SK-N-SH treated with all-trans-retinoic acid at 6 μM for 48 hours (cell line): ENCODE measurements at regions not wholly inside any gene's neighbourhood (a gene's known extent, or its start where the extent isn't known, plus 50 kb on each side); places are given as distances from the start of the nearest gene placed in this dataset.

Source experiments
- ATAC-seq: fragments of 200-7000 bp; cut with Tn5 transposase; 3 replicates; pipeline ENCODE4 v1.9.1; 2020; ENCODE audit warnings: mild to moderate bottlenecking, moderate library complexity
- ARNTL ChIP-seq: fragments of 450-650 bp; formaldehyde crosslinking; IDR thresholded peaks from 2 replicates; pipeline ENCODE4 v1.5.0; 2020; ENCODE audit warnings: low read depth, mild to moderate bottlenecking, moderate library complexity, borderline replicate concordance
- CSDC2 ChIP-seq: fragments of 250-450 bp; sonication (Bioruptor Pico); IDR thresholded peaks from 2 replicates; pipeline ENCODE4 v1.5.0; 2020; ENCODE audit warnings: mild to moderate bottlenecking, moderate library complexity
- ESRRG ChIP-seq: fragments of 250-450 bp; sonication (Bioruptor Pico); IDR thresholded peaks from 2 replicates; pipeline ENCODE4 v1.6.1; 2021; ENCODE audit warnings: mild to moderate bottlenecking
- OSR1 ChIP-seq: fragments of 250-450 bp; sonication (Bioruptor Pico); IDR thresholded peaks from 2 replicates; pipeline ENCODE4 v1.8.0; 2022; ENCODE audit warnings: moderate library complexity, mild to moderate bottlenecking, inconsistent platforms
- PPARA ChIP-seq: fragments of 250-450 bp; sonication (Bioruptor Pico); IDR thresholded peaks from 2 replicates; pipeline ENCODE4 v1.5.0; 2020; ENCODE audit warnings: mild to moderate bottlenecking, borderline replicate concordance
- RARB ChIP-seq: fragments of 250-450 bp; sonication (Bioruptor Pico); IDR thresholded peaks from 2 replicates; pipeline ENCODE4 v1.8.0; 2021; ENCODE audit warnings: mild to moderate bottlenecking, moderate library complexity
- SNAI2 ChIP-seq: fragments of 250-450 bp; sonication (Bioruptor Pico); IDR thresholded peaks from 2 replicates; pipeline ENCODE4 v1.5.0; 2020; ENCODE audit warnings: mild to moderate bottlenecking, moderate library complexity
- TCF4 ChIP-seq: fragments of 250-450 bp; sonication (Bioruptor Pico); IDR thresholded peaks from 2 replicates; pipeline ENCODE4 v1.8.0; 2021; ENCODE audit warnings: mild to moderate bottlenecking, moderate library complexity, borderline replicate concordance
- TOX ChIP-seq: fragments of 250-450 bp; sonication (Bioruptor Pico); IDR thresholded peaks from 2 replicates; pipeline ENCODE4 v1.8.0; 2021; ENCODE audit warnings: mild to moderate bottlenecking, moderate library complexity, borderline replicate concordance
- TSHZ2 ChIP-seq: fragments of 250-450 bp; sonication (Bioruptor Pico); IDR thresholded peaks from 2 replicates; pipeline ENCODE4 v1.5.0; 2020; ENCODE audit warnings: mild to moderate bottlenecking, moderate library complexity
- ZC3H10 ChIP-seq: fragments of 250-450 bp; sonication (Bioruptor Pico); IDR thresholded peaks from 2 replicates; pipeline ENCODE4 v1.5.1; 2021; ENCODE audit warnings: mild to moderate bottlenecking, moderate library complexity
- ZFP3 ChIP-seq: fragments of 250-450 bp; sonication (Bioruptor Pico); IDR thresholded peaks from 2 replicates; pipeline ENCODE4 v1.5.0; 2020; ENCODE audit warnings: mild to moderate bottlenecking, moderate library complexity
- ZFP30 ChIP-seq: fragments of 450-650 bp; formaldehyde crosslinking; IDR thresholded peaks from 2 replicates; pipeline ENCODE4 v1.5.0; 2022; ENCODE audit warnings: mild to moderate bottlenecking, moderate library complexity
- ZNF565 ChIP-seq: fragments of 450-650 bp; formaldehyde crosslinking; conservative IDR thresholded peaks from 2 replicates; pipeline ENCODE4 v1.5.0; 2020; ENCODE audit warnings: low read depth, mild to moderate bottlenecking, moderate library complexity
- ZNF70 ChIP-seq: fragments of 450-650 bp; formaldehyde crosslinking; IDR thresholded peaks from 2 replicates; pipeline ENCODE4 v1.5.0; 2020; ENCODE audit warnings: mild to moderate bottlenecking, moderate library complexity
- ZNF8 ChIP-seq: fragments of 450-650 bp; formaldehyde crosslinking; IDR thresholded peaks from 2 replicates; pipeline ENCODE4 v1.5.0; 2020; ENCODE audit warnings: mild to moderate bottlenecking, moderate library complexity
- TF ChIP-seq, protein P1 (sequence below): fragments of 250-450 bp; sonication (Bioruptor Pico); IDR thresholded peaks from 2 replicates; pipeline ENCODE4 v1.5.1; 2020; ENCODE audit warnings: low read depth, mild to moderate bottlenecking, moderate library complexity
- TF ChIP-seq, protein P2 (sequence below): fragments of 250-450 bp; sonication (Bioruptor Pico); IDR thresholded peaks from 2 replicates; pipeline ENCODE4 v1.8.0; 2021; ENCODE audit warnings: low read depth, mild to moderate bottlenecking, moderate library complexity, borderline replicate concordance
- TF ChIP-seq, protein P3 (sequence below): fragments of 250-450 bp; sonication (Bioruptor Pico); IDR thresholded peaks from 2 replicates; pipeline ENCODE4 v1.5.1; 2021; ENCODE audit warnings: mild to moderate bottlenecking, moderate library complexity
- TF ChIP-seq, protein P4 (sequence below): fragments of 250-450 bp; sonication (Bioruptor Pico); IDR thresholded peaks from 2 replicates; pipeline ENCODE4 v1.8.0; 2020; ENCODE audit warnings: mild to moderate bottlenecking, moderate library complexity, borderline replicate concordance

- no peak for TF ChIP-seq TOX (CRISPR knock-in tag)
- TF ChIP-seq, protein P1, sequence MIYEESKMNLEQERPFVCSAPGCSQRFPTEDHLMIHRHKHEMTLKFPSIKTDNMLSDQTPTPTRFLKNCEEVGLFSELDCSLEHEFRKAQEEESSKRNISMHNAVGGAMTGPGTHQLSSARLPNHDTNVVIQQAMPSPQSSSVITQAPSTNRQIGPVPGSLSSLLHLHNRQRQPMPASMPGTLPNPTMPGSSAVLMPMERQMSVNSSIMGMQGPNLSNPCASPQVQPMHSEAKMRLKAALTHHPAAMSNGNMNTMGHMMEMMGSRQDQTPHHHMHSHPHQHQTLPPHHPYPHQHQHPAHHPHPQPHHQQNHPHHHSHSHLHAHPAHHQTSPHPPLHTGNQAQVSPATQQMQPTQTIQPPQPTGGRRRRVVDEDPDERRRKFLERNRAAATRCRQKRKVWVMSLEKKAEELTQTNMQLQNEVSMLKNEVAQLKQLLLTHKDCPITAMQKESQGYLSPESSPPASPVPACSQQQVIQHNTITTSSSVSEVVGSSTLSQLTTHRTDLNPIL (CRISPR knock-in tag): no peak
- no peak for TF ChIP-seq ZNF8 (CRISPR knock-in tag)
- TF ChIP-seq TCF4 (CRISPR knock-in tag): no peak
- no peak for TF ChIP-seq ZC3H10
- no peak for TF ChIP-seq ZFP3
- TF ChIP-seq TSHZ2 (CRISPR knock-in tag): no peak
- TF ChIP-seq ZNF70 (CRISPR knock-in tag): no peak
- no peak for TF ChIP-seq SNAI2 (CRISPR knock-in tag)
- no peak for TF ChIP-seq OSR1 (CRISPR knock-in tag)
- no peak for TF ChIP-seq PPARA (CRISPR knock-in tag)
- TF ChIP-seq, protein P2, sequence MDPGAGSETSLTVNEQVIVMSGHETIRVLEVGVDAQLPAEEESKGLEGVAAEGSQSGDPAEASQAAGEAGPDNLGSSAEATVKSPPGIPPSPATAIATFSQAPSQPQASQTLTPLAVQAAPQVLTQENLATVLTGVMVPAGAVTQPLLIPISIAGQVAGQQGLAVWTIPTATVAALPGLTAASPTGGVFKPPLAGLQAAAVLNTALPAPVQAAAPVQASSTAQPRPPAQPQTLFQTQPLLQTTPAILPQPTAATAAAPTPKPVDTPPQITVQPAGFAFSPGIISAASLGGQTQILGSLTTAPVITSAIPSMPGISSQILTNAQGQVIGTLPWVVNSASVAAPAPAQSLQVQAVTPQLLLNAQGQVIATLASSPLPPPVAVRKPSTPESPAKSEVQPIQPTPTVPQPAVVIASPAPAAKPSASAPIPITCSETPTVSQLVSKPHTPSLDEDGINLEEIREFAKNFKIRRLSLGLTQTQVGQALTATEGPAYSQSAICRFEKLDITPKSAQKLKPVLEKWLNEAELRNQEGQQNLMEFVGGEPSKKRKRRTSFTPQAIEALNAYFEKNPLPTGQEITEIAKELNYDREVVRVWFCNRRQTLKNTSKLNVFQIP (CRISPR knock-in tag): no peak
- no peak for TF ChIP-seq RARB (CRISPR knock-in tag)
- TF ChIP-seq ARNTL (CRISPR knock-in tag): no peak
- TF ChIP-seq, protein P3, sequence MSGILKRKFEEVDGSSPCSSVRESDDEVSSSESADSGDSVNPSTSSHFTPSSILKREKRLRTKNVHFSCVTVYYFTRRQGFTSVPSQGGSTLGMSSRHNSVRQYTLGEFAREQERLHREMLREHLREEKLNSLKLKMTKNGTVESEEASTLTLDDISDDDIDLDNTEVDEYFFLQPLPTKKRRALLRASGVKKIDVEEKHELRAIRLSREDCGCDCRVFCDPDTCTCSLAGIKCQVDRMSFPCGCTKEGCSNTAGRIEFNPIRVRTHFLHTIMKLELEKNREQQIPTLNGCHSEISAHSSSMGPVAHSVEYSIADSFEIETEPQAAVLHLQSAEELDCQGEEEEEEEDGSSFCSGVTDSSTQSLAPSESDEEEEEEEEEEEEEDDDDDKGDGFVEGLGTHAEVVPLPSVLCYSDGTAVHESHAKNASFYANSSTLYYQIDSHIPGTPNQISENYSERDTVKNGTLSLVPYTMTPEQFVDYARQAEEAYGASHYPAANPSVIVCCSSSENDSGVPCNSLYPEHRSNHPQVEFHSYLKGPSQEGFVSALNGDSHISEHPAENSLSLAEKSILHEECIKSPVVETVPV (CRISPR knock-in tag): no peak
- TF ChIP-seq, protein P4, sequence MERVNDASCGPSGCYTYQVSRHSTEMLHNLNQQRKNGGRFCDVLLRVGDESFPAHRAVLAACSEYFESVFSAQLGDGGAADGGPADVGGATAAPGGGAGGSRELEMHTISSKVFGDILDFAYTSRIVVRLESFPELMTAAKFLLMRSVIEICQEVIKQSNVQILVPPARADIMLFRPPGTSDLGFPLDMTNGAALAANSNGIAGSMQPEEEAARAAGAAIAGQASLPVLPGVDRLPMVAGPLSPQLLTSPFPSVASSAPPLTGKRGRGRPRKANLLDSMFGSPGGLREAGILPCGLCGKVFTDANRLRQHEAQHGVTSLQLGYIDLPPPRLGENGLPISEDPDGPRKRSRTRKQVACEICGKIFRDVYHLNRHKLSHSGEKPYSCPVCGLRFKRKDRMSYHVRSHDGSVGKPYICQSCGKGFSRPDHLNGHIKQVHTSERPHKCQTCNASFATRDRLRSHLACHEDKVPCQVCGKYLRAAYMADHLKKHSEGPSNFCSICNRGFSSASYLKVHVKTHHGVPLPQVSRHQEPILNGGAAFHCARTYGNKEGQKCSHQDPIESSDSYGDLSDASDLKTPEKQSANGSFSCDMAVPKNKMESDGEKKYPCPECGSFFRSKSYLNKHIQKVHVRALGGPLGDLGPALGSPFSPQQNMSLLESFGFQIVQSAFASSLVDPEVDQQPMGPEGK: no peak
- TF ChIP-seq CSDC2 (CRISPR knock-in tag): no peak
- TF ChIP-seq, all 23 proteins: peak for 0
- ATAC-seq: no peak
Measured at GRCh38 chr5:135091286-135091685, 57.3 kb upstream of the PITX1 start.

- no peak for TF ChIP-seq ZNF565 (CRISPR knock-in tag)
- TF ChIP-seq SNAI2 (CRISPR knock-in tag): no peak
- TF ChIP-seq CSDC2 (CRISPR knock-in tag): no peak
- no peak for TF ChIP-seq TSHZ2 (CRISPR knock-in tag)
- TF ChIP-seq ZC3H10: no peak
- TF ChIP-seq TCF4 (CRISPR knock-in tag): no peak
- TF ChIP-seq OSR1 (CRISPR knock-in tag): no peak
- TF ChIP-seq ZFP3: no peak
- no peak for TF ChIP-seq ZFP30
- no peak for TF ChIP-seq ESRRG (CRISPR knock-in tag)
Measured at GRCh38 chr5:135089912-135090311, 55.9 kb upstream of the PITX1 start.

More at GRCh38 chr5:135089912-135090311, 55.9 kb upstream of the PITX1 start:
- ATAC-seq: no peak
